Activated CD8-positive, alpha-beta T cell treated with anti-CD3 and anti-CD28 coated beads for 36 hours (primary cell): ENCODE measurements at regions not wholly inside any gene's neighbourhood (a gene's known extent, or its start where the extent isn't known, plus 50 kb on each side); places are given as distances from the start of the nearest gene placed in this dataset.

ENCODE experiments used
- ATAC-seq: fragments of 200-7000 bp; cut with Tn5 transposase; one replicate; pipeline ENCODE4 v1.10.0; 2021; ENCODE audit warnings: mild to moderate bottlenecking, moderate library complexity
- CTCF ChIA-PET: fragments of 350-600 bp; sonication (Branson Sonifier 250); formaldehyde crosslinking; loops from one replicate; lab custom pipeline; 2021; ENCODE audit warnings: antibody characterized with exemption; lab: Charles Lee
- POLR2A ChIA-PET: fragments of 350-600 bp; sonication (Branson Sonifier 250); formaldehyde crosslinking; loops from one replicate; lab custom pipeline; 2021; ENCODE audit warnings: antibody characterized with exemption; lab: Charles Lee
- DNase-seq: peaks from one replicate; pipeline ENCODE4 v3.0.0-alpha.2; 2020
- H3K27ac Mint-ChIP-seq: one replicate; pipeline ENCODE4 v1.8.0; 2021; ENCODE audit warnings: mild to moderate bottlenecking, mixed read lengths
- H3K27me3 Mint-ChIP-seq: one replicate; pipeline ENCODE4 v1.8.0; 2021; ENCODE audit warnings: mixed read lengths
- H3K36me3 Mint-ChIP-seq: one replicate; pipeline ENCODE4 v1.8.0; 2021; ENCODE audit warnings: low read depth, mixed read lengths
- H3K4me1 Mint-ChIP-seq: one replicate; pipeline ENCODE4 v1.8.0; 2021; ENCODE audit warnings: low read depth, mixed read lengths
- H3K4me3 Mint-ChIP-seq: one replicate; pipeline ENCODE4 v1.8.0; 2021; ENCODE audit warnings: mild to moderate bottlenecking, moderate library complexity, mixed read lengths
- H3K9me3 Mint-ChIP-seq: one replicate; pipeline ENCODE4 v1.8.0; 2021; ENCODE audit warnings: mixed read lengths
- CTCF ChIP-seq: fragments of 200-600 bp; IDR thresholded peaks from one replicate; pipeline ENCODE4 v1.8.0; 2022; ENCODE audit warnings: antibody characterized with exemption, mild to moderate bottlenecking
- intact Hi-C: fragments of 100-400 bp; cut with micrococcal nuclease; formaldehyde crosslinking; loops from one replicate; pipeline ENCODE4 v1.10.0; 2022

GRCh38 chr5:173673295-173674101 lies 57.0 kb upstream of the BOD1 start:
- Mint-ChIP-seq H3K4me1 (no peaks in the 10 kb centered on the region), H3K27me3 (peaks cover 1% of the 10 kb centered on the region), H3K4me3 (no peak overlapping the region), H3K27ac (no peak overlapping the region), H3K9me3 (peaks cover 6% of the 10 kb centered on the region), H3K36me3 (no peaks in the 10 kb centered on the region)
- CTCF ChIA-PET: no interaction called here
- DNase-seq: no peak
- no peak for ATAC-seq
- no peak for TF ChIP-seq CTCF
- POLR2A ChIA-PET: no interaction called here
- intact Hi-C loops: no loop called here

- H3K4me1 Mint-ChIP-seq: no peaks in the 10 kb centered on the region
- no peak for ATAC-seq
- no peak for DNase-seq
- H3K9me3 Mint-ChIP-seq: peaks cover 7% of the 10 kb centered on the region
- intact Hi-C loops: no loop called here
- CTCF ChIA-PET: no interaction called here
- POLR2A ChIA-PET: no interaction called here
- H3K36me3 Mint-ChIP-seq: no peaks in the 10 kb centered on the region
- H3K4me3 Mint-ChIP-seq: no peak overlapping the region
- TF ChIP-seq CTCF: no peak
- peaks cover 2% of the 10 kb centered on the region for H3K27me3 Mint-ChIP-seq
- H3K27ac Mint-ChIP-seq: no peak overlapping the region
These were observed 59.0 kb upstream of the BOD1 start for GRCh38 chr5:173675287-173675996.

- ChIA-PET CTCF (no interaction called here), POLR2A (no interaction called here)
- no peak for ATAC-seq
- Mint-ChIP-seq H3K4me1 (no peaks in the 10 kb centered on the region), H3K9me3 (peaks cover 7% of the 10 kb centered on the region), H3K4me3 (no peak overlapping the region), H3K27me3 (peaks cover 2% of the 10 kb centered on the region), H3K27ac (no peak overlapping the region), H3K36me3 (no peaks in the 10 kb centered on the region)
- intact Hi-C loops: no loop called here
- no peak for DNase-seq
- no peak for TF ChIP-seq CTCF
These were observed 59.9 kb upstream of the BOD1 start for GRCh38 chr5:173676375-173676774.

GRCh38 chr5:173677125-173677672 lies 60.7 kb upstream of the BOD1 start:
- Mint-ChIP-seq H3K36me3 (no peaks in the 10 kb centered on the region), H3K9me3 (peaks cover 7% of the 10 kb centered on the region), H3K4me3 (no peak overlapping the region), H3K4me1 (no peaks in the 10 kb centered on the region), H3K27me3 (peaks cover 2% of the 10 kb centered on the region), H3K27ac (no peak overlapping the region)
- DNase-seq (no peak), ATAC-seq (no peak)
- ChIA-PET CTCF (no interaction called here), POLR2A (no interaction called here)
- intact Hi-C loops: no loop called here
- no peak for TF ChIP-seq CTCF
